ENCODE measurements at regions not wholly inside any gene's neighbourhood (a gene's known extent, or its start where the extent isn't known, plus 50 kb on each side); places are given as distances from the start of the nearest gene placed in this dataset.

- TF ChIP-seq CTCF (IDR thresholded peaks at IDR 0.05) (no peak), EZH2 (IDR thresholded peaks at IDR 0.05) (no peak), EZH2phosphoT487 (IDR thresholded peaks at IDR 0.05) (no peak)
These were observed 1089.5 kb upstream of the LRRN3 start for GRCh38 chr7:110001254-110001938.

All from neural progenitor cell (in vitro differentiated cells).